ENCODE measurements at regions not wholly inside any gene's neighbourhood (a gene's known extent, or its start where the extent isn't known, plus 50 kb on each side); places are given as distances from the start of the nearest gene placed in this dataset.
"Not testable (repeated sequence)": the region's sequence is repeated elsewhere in the genome, so short reads cannot be mapped to it uniquely, and the experiment has no call there.

- no peak for DNase-seq (ENCODE audit: low read depth in 2 of 2, low spot score in 1 of 2)
Observed at GRCh38 chr15:60257591-60258159, 140.1 kb downstream of the ANXA2 start.

GRCh38 chr15:60259469-60259868, 138.3 kb downstream of the ANXA2 start:
- DNase-seq (ENCODE audit: low read depth in 2 of 2, low spot score in 1 of 2) = no peak

- no peak for DNase-seq (ENCODE audit: low read depth in 2 of 2, low spot score in 1 of 2)
Observed at GRCh38 chr15:60264088-60264487, 133.7 kb downstream of the ANXA2 start.

GRCh38 chr15:60264566-60264965, 133.2 kb downstream of the ANXA2 start:
- no peak for DNase-seq (ENCODE audit: low read depth in 2 of 2, low spot score in 1 of 2)

- DNase-seq (ENCODE audit: low read depth in 2 of 2, low spot score in 1 of 2) = no peak
Observed at GRCh38 chr15:60265057-60265456, 132.7 kb downstream of the ANXA2 start.

- no peak for DNase-seq (ENCODE audit: low read depth in 2 of 2, low spot score in 1 of 2)
Observed at GRCh38 chr15:60272623-60273022, 125.2 kb downstream of the ANXA2 start.

GRCh38 chr15:60275624-60276023, 122.2 kb downstream of the ANXA2 start:
- DNase-seq (ENCODE audit: low read depth in 2 of 2, low spot score in 1 of 2) = no peak

- no peak for DNase-seq (ENCODE audit: low read depth in 2 of 2, low spot score in 1 of 2)
Observed at GRCh38 chr15:60278879-60279278, 118.9 kb downstream of the ANXA2 start.

- DNase-seq (ENCODE audit: low read depth in 2 of 2, low spot score in 1 of 2) = no peak
Observed at GRCh38 chr15:60280259-60280658, 117.5 kb downstream of the ANXA2 start.

- DNase-seq (ENCODE audit: low read depth in 2 of 2, low spot score in 1 of 2) = no peak
Observed at GRCh38 chr15:60283936-60284335, 113.8 kb downstream of the ANXA2 start.

GRCh38 chr15:60295901-60296300, 101.9 kb downstream of the ANXA2 start:
- not testable (repeated sequence) for DNase-seq (ENCODE audit: low read depth in 2 of 2, low spot score in 1 of 2)

- no peak for DNase-seq (ENCODE audit: low read depth in 2 of 2, low spot score in 1 of 2)
Observed at GRCh38 chr15:60297047-60297446, 100.7 kb downstream of the ANXA2 start.

Measured in stimulated activated CD8-positive, alpha-beta memory T cell treated with anti-CD3 and anti-CD28 coated beads, Interleukin-4, amount 100 ng/mL, for 4 hours (primary cell).